ENCODE measurements at regions not wholly inside any gene's neighbourhood (a gene's known extent, or its start where the extent isn't known, plus 50 kb on each side); places are given as distances from the start of the nearest gene placed in this dataset.
A peak's percentile ranks its signal among the peaks of the same experiment; 100 is the strongest.
"Not testable (repeated sequence)": the region's sequence is repeated elsewhere in the genome, so short reads cannot be mapped to it uniquely, and the experiment has no call there.

DNA sequence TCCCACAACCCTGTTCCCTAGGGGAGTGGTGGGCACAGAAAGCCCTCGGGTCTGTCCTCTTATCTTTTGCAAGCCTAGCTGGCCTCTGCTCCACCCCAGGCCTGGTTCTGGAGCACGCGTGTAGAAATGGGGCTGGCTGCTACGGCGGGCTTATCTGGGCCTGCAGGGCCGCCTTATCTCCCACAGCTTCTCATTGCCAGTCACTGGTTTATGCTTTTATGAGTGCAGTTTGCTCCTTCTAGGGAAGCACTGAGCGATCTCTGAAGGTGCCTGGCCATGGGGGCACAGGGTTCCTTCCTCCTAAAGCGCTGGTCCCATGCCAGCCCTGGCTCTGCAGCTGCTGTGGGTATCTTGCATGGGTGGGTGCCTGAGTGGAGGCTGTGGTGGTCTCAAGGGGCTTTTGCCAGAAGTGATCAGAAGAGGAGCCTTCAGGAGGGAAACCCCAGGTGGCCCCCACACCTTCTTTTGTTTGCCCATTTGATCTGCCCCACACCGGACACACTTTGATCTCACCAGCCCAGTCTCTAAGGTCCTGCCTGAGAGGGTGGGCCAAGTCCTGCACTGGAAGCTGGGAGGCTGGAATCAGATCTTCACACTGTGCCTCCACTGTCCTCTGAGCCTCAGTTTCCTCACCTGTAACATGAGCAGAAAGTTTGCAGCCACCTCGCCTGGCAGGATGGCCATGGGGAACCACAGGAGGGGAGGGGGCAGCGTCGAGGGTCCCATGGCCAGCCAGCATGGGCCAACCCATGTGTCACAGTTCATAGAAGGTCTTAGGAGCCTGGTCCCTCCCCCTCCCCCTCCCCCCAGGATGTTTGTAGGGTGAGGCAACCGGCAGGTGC, 86.6 kb upstream of the FGF3 start:
- no peak for DNase-seq

- DNase-seq = no peak
These were observed 87.3 kb upstream of the FGF3 start for GRCh38 chr11:69906453-69906907.

DNA sequence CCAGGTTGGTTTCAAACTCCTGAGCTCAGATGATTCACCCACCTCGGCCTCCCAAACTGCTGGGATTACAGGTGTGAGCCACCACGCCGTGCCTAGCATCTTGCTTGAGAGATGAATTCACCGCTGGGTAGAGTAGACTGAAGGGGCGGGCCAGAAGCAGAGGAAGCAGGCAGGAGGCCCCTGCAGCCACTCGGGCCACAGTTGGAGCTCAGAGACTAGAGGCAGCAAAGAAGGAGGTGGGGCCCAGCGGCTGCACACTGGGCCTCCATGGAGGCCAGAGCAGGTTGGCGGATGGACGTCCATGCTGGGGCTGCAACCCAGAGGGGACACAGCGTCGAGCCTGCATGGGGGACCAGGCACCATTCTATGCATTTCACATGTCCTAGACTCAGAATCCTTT, 88.4 kb upstream of the FGF3 start:
- DNase-seq = no peak

GRCh38 chr11:69908511-69909220, 89.5 kb upstream of the FGF3 start:
- DNase-seq = no peak

DNA sequence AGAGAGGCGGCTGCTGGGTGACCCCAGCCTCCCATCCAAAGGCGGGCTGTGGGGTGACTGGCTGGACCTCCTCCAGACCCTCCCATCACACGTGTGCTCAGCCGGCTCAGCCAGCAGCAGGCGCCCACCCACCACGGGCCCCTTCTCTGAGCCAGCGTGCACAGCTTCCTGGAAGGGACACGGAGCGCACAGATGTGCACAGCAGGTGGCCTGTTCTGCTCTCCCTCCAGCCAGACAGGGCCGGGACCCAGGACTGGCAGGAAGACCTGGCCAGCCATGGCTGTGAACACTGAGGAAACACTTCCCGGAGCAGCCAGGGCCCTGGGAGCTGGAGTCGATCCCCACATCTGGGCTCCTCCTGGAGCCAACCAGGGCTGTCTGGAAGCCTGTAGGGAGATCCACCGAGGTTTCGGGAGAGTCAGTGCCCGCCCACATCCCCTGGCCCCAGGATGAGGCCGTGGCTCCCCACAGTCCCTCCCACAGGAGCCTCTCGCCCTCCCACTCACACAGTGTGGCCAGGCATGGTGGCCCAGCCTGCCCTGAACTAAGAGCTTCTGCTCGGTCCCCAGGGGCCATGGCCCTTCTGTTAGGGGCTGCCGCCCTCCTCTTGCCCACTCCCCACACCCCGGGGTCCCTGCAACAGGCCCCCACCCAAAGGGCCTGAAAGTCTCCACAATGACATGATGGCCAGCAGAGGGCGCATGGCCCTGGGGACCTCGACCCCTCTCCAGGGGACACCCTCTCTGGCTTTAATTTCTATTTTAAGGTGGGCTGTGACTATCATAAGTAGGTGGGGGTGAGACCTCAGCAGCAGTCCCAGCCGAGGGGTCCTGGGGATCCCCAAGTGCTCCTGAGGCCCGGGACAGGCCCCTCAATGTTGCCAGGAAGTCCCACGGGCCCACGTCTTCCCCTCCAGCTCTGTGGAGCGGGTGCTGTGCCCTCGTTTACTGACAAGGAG, 90.6 kb upstream of the FGF3 start:
- DNase-seq = no peak

DNA sequence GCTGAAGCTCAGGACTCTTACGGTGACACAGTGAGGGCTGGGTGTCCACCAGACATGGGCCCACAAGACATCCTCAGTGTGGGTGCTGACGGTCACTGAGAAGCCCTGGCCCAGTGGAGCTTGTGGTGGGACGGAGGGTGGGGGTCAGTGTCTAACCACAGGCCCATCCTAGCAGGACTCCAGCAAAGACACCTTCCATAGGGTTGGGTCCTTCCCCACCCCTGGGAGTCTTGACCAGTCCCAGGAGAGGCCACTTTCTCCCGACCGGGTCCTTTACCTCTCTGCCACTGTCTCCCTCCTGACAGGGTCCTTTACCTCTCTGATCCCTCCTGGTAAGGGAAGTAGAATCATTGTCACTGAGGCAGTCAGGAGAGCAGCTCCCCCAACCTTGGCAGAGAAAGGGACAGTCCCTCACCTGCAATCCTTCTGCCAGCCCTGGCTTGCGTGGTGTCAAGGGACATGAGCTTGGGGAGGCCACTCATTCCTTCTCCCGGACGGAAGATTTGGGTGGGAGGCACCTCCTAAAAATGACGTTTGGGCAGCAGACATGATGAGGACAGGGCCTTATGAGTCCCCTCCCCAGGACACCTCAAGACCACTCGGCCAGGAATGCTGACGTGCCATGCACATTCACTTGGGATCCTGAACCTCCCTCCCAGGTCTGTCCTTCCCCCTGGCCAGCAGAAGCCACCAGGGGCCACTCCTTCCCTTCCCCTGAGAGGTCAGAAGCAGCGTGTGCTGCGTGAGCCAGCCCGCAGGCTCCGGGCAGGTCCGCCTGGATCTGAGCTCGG, 91.5 kb upstream of the FGF3 start:
- no peak for DNase-seq

GRCh38 chr11:69911310-69912160, 92.3 kb upstream of the FGF3 start:
- no peak for DNase-seq

DNA sequence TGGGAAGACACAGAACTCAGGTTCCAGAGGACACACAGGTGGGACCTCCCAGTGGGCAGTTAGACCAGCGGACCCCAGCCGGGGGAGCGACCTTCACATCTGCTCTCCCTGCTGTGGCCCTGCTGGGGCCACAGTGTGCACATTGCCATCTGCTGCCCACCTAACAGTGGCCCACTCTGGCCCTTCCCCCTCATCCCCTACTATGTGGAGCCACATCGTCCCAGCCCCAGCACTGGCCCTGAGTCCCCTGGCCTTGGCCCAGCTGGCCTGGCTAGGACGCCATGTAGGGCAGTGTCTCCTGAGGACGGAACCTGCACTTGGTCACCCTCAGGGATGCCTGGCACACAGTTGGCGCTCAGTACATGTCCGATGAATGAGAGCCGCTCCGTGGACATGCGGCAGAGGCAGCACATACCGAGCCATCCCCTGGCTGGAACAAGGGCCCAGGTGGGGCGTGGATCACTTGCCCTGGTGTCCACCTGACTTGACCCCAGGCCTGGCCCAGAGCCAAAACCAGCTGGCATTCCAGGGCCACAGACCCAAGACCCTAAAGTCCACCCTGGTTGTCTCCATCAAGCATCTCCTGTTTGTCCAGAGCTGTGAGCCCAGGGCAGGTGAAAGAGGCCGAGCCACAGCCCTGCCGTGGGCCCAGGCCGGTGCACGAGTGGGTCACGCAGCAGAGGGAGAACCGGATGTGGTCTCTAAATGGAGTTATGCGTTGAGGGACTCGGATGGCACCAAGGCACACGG, 93.1 kb upstream of the FGF3 start:
- no peak for DNase-seq

DNA sequence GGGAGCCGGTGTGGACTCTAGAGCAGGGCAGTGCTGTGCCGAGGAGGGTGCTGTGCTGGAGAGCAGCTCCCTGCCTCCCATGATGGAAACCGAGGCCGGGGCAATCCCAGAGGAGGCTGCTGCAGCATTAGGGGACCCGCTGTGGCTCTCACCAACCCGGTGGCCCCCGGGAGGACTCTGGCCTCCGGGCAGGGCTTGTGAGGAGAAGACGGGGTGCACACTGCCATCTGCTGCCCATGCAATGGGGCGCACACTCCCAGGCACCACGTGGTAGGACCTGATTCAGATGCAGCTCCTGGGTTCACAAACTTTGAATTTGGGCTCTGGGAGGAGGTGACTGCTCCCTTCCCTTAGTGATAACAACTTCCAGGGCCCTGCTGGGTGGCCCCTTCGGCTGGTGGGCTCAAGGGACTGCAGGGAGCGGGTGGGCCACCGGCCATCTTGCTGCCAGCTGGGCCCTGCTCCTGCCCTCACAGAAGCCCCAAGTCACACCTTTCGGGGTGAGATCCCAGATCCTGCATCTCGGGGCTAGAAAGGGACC, 93.8 kb upstream of the FGF3 start:
- DNase-seq = no peak

DNA sequence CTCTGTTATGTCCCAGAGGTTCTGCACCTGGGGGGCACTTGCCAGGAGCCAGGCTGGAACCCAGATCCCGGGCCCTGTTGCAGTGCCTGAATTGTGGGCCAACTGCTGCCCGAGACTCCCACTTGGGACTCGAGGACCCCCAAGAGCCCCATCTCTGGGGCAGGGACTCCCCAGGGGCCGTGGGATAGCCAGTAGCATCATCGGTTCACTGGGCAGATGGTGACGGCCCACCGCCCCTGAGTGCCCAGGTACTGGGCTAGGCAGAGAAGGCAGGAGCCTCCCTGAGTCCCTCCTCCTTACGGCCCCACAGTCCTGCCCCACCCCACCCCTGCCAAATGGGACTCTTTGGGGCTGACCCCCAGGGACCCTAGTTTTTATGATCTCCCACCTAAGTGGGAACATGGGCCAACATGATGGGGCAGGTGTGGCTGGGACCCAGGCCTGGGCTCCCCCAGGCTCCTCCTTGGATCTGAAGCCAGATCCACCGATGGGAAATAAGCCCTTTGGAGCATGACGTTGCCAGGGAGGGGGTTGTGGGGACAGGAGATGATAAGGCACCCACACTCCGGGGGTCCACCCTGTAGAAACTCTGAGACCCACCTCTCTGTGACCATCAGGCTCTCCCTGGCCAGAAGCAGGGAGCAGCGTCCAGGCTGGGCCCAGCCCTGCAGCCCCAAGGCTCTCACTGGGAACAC, 94.5 kb upstream of the FGF3 start:
- no peak for DNase-seq

DNA sequence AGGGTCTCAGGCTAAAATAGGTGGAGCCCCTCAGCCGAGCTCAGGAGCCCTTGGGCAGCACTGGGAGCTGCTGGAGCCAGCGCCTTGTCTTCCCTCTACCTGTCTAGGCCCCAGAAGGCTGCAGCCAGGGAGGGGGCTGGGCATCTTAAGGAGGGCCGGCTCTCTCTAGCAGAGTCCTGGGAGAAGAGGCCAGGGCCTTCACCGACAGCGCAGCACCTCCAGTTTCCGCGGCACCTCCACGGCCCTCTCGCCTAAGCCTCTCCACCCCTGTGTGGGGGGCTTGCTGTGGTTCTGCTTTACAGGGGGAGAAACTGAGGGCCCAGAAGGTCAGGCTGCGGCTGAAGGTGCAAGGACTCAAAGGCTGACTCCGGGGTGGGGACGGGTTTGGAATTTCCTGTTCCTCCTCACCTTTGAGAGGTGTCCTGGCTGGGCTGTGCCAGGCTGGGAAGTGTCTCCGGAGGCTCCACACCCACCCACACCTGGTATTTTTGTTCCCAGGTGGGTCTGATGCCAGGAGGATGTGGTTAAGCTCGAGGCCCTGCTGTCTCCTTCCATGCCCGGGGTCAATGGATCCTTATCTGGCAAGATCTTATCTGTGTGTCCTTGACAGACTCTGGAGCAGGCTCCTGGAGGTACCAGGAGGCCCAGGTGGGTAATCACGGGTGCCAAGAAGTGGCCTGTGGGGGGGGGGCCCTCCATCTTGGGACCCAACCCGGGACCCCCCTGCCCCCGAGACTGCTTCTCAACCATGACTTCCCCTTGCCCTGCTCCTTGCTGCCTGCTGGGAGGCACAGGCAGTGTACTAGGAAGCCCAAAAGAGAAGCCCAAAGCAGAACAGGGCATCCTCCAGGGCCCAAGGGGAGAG, 95.3 kb upstream of the FGF3 start:
- no peak for DNase-seq

DNA sequence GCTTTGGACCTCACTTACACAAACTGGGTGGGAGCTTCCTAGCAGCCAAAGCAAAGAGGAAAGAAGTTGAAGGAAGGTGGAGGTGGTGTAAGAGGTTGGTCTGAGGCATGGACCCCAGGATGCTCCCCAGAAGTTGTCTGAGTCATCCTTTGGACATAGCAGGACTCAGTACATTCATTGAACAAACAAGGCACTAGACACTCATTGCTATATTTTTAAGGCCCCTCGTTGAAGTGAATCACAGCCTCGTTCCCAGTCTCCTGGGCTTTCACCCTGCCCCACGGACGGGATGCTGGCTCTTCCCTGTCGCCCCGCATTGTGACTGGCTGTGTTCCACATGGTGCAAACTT, 95.9 kb upstream of the FGF3 start:
- DNase-seq = no peak

DNA sequence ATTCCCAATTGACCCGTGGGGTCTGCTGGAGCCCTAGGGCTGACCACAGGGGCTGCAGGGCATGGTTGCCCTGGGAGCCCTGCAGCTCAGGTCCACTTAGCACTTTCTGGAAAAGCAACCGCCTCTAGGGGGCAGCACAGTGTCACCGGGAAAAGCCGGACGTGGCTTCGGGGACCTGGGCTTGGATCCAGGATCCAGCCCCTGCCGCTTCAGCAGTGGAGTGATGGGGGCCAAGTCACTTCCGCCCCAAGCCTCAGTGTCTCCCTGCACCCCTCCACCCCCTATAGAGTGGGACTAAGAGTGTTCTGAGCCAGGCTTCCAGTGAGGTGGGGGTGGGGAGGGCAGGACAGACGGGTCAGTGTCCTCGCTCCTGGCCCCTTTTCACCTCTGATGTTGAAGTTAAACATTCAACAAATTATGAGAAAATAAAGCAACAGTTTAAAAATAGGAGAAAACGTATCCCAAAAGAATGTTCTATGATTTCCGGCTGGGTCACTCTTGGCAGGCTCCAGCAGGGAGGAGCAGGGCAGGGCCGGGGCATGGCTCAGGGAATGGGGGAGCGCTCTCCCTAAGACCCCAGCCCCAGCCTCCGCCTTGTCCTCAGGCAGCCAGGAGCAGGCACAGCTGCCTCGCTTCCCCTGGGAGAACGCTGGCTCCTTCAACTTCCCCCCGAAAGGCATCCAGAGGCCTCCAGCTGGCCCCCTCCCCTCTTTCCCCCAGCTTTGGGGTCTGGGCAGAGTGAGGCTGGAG, 96.5 kb upstream of the FGF3 start:
- DNase-seq = peak; percentile 20

DNA sequence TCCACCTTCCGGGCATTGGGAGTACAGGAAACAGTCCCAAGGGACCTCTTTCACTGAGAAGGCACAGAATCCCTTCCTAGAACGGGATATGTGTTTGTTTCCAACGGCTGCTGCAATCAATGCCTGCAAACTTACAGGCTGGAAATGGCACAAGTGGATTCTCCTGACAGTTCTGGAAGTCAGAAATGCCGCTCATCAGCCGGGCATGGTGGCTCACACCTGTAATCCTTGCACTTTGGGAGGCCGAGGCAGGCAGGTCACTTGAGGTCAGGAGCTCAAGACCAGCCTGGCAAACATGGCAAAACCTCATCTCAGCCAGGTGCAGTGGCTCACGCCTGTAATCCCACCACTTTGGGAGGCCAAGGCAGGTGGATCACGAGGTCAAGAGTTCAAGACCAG, 97.0 kb upstream of the FGF3 start:
- not testable (repeated sequence) for DNase-seq

- DNase-seq = no peak
These were observed 97.7 kb upstream of the FGF3 start for GRCh38 chr11:69916806-69917387.

GRCh38 chr11:69917529-69917928, 98.3 kb upstream of the FGF3 start:
- DNase-seq = no peak

- DNase-seq = no peak
These were observed 99.2 kb upstream of the FGF3 start for GRCh38 chr11:69918231-69918937.
